GM18907 (cell line): ENCODE measurements at regions not wholly inside any gene's neighbourhood (a gene's known extent, or its start where the extent isn't known, plus 50 kb on each side); places are given as distances from the start of the nearest gene placed in this dataset.

Experiments used
- ATAC-seq: cut with Tn5 transposase; IDR thresholded peaks from one replicate; pipeline ENCODE4 v1.9.1; 2021; ENCODE audit warnings: mild to moderate bottlenecking, moderate library complexity; ENCODE audit not compliant: unreplicated experiment

DNA sequence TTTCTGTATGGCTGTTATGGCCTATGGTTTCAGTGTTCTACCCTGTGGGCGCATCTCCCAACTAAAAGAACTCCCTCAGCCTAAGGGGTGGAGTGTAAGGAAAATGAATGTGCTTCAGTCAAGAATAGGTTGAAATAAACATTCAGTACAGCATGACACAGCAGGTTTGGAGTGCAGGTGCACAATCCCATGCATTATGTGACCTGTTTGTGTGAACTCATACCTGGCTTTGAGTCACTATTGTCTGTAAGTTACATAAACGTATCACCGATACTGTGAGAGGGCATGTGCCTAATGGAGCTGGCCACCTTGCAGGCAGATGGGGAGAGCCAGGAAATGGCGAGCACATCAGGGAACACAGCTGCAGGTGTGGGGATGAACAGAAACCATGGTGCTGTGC lies 216.0 kb downstream of the DSEL start:
- no peak for ATAC-seq

DNA sequence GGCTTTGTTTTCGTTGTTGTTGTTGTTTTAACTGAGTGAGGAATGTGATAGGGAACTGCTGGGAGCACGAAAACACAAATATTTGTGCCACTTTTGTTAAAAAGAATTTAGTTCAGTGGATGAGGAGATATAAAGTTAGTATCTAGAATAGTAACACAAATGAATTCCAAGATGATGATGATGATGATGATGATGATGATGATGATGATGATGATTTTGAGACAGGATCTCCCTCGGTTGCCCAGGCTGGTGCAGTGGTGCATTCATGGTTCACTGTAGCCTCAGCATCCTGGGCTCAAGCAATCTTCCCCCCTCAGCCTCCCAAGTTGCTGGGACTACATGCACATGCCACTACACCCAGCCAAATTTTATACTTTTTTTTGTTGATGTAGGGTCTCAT lies 223.7 kb downstream of the DSEL start:
- no peak for ATAC-seq

DNA sequence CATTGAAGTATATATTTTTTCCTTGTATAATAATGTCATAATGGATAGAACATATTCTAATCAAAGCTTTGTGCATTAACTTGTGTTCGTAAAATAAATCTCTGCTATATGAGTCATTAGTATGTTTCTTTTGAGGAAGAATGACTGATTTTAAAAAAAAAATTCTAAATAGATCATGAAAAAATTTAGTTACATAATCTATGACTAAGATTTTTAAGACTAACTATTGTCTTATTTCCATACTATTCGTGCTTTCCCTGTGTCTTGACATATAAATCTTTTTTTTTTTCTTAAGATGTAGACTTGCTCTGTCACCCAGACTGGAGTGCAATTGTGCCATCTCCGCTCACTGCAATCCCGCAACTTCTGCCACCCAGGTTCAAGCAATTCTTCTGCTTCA lies 226.1 kb downstream of the DSEL start:
- no peak for ATAC-seq

DNA sequence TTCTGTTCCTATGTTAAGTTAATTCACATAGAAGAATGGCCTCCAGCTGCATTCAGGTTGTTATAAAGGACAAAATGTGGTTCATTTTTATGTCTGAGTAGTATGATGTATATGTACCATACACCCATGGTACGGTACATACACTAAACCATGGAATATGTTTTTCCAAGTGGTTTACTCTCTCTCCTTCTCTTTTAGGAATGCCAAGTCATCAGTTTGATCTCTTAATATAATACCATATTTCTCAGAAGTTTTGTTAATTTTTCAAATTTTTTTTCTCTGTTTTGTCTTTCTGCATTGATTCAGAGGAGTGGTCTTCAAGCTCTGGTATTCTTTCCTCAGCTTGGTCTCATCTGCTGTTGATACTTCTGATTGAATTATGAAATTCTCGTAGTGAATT lies 230.9 kb downstream of the DSEL start:
- no peak for ATAC-seq

DNA sequence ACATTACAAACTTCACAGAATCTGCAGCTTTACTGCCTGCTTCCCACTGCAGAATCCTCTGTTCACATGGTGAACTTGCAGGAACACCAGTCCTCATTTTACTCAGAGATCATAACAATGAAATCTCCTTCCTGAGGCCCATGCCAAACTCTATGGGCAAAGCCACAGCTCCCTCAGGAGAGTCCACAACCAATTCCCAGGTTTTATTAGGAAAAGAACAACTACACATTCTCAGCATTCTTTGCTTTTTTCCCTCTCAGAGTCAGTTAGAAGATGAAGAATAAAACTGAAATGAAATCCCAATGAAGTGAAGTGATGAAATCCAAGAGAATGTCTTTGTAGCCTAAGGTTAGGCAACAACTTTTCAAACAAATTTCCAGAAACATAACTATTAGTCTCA lies 233.7 kb downstream of the DSEL start:
- ATAC-seq: no peak

DNA sequence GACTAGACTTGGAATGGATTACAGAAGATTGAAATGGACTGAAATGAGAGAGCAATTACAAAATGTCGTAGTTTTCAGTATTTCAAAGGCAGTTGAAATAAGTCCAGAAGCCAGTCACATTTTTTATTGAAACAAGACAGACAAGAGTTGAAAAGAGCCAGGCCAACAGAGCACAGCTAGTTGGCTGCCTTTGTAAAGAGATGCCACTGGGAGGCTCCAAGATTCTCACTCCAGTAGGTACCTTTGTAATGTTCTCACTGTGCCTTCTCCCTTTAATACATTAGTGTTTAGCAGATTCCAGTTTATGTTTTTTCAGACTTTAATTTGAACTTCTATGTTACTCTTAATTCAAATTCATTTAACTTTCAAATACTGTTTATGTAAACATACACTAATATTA lies 234.8 kb downstream of the DSEL start:
- ATAC-seq: no peak

DNA sequence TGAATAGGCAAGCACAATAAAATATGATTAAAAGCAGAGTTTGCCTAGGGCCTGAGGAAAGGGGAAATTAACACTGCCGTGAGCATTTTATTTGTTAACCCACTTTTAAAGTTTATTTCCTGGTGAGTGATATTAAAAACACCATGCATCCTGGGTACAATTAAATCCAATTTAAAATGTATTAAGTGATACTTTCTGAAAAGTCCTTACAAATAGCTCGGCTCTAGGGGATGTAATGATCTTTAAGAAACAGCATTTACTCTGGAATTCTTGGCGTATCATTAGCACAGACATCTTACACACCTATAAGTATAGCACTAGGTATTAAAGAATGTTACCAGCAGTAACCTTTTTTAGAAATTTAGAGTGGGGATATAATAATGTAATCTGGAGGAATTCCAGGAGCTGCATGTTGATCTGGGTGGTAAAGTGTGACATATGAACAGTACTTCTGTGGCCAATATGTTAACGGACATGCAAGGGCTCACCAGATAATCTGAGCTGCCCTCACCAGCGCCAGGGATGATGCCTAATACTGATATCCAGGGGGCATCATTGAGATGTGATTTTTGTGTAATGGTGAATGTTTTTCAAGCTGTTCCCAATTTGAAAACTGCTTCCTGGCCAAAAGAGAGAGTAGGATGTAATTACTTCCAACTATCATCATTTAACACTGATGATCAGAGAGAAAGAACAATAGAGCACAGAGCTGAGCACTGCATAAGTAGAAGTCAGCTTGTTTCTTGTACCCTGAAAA lies 235.9 kb downstream of the DSEL start:
- ATAC-seq: no peak

DNA sequence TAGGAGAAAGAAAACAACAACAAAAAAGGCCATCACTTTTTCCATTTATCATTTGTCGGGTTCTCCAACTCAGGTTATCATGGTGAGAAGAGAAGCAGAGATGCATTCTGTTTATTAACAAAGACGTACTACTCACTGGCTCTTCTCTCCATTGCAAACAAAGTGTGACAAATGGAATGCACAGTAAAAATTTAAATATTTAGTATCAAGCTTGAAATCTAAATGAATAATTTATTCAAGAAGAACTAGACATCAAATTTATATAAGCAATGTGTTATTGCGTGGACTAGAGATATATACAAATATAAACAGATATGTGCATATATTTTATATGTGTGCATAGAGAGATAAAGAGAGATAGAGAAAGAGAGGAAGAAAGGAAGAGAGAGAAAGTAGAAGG lies 236.5 kb downstream of the DSEL start:
- no peak for ATAC-seq

DNA sequence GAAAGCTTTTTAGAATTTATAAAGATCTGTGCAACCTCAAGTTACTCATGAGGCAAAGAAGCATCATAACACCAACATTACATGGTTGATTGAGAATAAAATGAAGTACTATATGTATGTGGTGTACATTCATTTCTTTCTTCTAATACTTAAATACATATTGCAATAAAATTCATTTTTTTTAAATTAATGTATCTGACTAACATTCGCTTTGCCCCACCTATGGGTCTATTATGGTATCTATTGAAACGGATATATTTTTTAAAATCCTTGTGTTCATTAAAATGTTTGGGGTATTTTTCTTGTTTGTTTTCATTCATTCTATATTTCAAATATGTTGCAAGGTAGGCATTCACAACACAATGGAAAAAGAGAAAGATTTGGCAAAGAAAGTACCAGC lies 237.5 kb downstream of the DSEL start:
- no peak for ATAC-seq

DNA sequence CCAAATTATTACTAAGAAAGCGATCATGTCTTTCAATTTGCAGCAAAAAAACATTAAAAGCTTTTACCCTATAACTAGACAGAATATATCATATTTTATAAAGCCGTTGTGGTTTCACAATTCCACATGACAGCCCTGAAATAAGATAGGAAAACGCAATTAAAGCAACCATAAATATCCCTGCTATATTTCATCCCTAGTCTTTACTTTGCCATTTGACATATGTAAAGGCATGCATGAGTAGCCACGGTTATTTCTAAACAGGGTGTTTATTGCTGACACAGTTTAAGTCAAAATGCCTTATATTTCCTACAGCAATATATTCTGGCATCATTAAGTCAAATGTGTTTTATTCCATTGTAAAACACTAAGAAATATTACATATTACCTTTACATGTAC lies 239.9 kb downstream of the DSEL start:
- ATAC-seq: no peak

DNA sequence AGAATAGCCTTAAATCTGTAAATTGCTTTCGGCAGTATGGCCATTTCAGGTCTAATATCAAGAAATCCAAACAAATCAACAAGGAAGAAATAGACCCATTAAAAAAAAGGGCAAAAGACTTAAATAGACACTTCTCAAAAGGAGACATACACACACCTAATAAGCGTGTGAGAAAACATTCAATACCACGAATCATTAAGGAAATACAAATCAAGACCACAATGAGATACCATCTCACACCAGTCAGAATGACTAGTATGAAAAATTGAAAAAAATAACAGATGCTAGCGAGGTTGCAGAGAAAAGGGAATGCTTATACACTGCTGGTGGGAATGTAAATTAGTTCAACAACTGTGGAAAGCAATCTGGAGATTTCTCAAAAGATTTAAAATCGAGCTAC lies 243.2 kb downstream of the DSEL start:
- ATAC-seq: no peak

DNA sequence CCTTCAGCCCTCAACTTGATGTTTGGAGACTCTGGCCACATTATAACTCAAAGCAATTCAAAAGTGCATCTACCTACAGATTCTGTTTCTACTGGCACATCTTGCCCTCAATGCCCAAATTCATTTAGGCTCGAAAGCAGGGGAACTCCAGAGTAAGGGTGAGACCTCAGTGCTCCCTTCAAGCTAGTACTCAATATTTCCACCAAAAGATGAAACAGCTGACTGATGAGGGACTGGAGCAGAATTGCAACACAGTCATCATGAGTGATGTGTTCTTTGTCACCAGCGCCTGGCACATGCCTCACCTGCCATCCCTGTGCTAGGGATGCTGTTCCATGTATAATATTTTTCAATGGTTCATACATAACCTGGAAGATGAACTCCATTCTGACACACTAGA lies 247.3 kb downstream of the DSEL start:
- no peak for ATAC-seq

DNA sequence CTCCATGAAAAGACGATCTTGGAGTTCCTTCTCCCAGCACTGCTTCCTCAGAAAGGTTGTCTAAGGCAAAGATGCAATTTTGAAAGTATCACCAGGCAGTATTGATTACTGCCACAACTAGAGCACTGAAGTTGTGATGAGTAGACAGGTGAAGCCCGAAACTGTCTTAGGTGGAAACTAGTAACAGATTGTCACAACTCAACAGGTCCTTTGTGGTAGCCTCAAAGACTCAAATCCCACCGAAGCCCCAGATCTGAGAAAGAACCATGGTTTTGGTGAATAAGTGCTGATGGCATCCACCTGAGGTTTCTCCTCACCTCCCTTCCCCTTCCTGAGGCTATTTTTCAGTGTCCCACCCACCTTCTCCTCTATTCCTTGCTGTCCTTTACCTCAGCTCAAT lies 248.0 kb downstream of the DSEL start:
- no peak for ATAC-seq

DNA sequence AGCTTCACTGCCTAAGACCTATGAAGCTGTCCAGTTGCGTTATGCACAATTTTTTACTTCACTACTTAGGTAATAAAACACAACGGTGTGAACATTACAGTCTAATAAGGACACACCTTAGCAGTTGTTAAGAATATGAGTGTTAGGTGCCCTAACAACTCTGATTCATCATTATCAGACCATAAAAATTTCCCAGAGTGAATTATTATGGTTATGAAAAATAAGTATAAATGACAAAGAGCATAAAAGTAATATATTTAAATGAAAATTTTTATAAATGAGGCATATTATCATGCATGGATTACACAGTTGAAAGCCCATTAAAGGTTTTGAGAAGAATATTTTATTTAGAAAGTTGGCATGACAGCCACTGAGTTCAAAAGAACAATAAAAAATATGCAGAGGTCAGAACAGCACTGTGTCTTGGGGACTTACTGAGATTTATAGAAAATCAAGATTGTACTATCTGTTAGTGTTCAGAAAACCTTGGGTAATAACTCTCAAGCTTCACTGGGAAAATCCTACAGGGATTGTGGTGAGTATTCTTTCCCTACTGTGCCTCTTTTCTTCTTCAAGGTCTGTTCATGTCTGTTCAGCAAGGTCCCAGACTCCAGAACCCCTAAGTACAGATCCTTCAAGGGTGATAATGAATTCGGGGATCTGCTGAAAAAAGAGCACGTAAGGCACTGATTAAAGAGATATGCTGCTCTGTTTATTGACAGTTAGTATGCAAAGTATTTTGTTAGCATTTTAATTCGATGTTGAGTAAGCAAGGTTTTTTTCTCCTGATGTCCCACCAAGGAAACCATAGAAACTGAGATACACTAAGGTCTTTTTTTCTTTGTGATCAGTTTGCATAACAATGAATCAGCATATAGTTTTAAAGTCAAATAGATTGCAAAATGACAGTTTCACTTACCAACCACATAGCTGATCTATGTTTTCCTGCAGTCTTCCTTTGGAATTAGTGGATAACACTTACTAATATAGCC lies 250.0 kb downstream of the DSEL start:
- no peak for ATAC-seq

DNA sequence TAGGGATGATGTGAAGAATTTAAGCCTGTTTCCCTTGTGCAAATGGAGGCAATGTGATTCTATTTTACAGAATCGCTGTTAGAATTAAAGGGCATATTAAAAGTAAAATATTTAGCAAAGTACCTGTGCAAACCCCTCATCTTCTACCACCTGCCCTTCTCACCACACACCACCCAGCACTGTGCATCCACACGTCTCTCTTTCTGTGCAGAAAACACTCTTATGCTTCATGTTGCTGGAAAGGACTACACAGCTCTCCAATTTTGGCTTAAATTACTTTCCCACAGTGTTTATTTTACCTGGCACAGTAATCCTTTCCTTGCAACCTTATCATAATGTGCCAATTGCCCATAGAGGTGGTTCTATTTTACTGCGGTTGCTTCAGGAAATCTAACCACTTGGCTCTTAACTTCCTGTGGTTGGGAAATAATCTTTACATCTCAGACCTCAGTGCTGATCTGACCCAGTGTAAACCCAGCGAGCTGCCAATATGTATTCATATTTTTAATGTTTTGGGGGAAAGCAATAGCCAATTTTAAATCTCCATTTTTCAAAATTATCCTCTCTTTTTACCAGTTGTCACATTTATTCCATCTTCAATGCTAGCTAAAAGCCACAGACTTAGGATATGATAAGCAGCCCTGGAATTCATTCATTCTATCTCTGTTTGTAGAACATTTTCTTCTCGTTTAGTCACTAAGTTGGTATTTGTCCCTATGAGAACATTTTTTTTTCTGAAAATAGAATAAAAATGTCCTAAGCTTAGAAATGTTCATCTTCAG lies 250.9 kb downstream of the DSEL start:
- no peak for ATAC-seq

DNA sequence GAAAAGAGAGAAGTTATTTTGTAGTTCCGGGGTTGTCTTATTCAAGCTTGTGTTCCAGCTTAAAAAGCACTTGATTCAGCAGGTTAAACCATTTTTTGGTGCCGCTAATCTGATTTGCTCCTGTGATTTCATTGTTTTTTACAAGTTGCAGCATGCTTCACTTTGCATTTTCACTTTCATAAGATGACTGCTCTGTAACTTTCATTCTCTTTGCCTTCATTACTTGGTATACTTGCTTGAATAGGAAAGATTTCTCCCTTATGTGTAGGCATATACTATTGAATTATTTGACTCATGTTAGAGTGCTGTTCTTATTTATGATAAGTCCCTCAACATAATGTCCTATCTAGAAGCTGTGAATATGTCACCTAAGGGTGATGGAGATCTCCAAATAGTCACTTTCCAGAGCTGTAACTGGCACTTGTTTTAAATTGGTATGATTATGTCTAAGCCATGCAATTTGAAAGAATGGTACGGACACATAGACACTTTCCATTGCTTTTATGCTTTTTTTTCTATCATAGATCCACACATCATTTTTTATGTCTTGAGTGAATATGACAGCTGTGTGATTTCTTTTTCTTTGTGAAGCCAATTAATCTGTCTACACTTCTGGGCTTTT lies 254.5 kb downstream of the DSEL start:
- no peak for ATAC-seq

DNA sequence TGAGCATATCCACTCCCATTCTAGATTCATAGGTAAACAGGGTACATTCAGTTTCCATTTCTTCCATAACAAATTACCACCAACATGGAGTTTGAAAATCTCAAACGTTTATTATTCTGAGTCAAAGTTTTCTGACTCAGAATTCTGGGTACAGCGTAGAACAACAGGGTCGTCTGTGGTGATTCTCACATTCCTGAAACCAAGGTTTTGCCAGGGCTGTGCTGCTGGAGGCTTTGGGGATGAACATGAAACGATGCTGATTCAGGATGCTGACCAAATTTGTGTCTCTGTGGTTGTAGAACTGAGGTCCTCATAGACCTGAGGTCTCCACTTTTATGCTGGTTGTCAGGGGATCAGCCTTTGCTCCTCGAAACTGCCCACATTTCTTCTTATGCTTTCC lies 255.7 kb downstream of the DSEL start:
- no peak for ATAC-seq

DNA sequence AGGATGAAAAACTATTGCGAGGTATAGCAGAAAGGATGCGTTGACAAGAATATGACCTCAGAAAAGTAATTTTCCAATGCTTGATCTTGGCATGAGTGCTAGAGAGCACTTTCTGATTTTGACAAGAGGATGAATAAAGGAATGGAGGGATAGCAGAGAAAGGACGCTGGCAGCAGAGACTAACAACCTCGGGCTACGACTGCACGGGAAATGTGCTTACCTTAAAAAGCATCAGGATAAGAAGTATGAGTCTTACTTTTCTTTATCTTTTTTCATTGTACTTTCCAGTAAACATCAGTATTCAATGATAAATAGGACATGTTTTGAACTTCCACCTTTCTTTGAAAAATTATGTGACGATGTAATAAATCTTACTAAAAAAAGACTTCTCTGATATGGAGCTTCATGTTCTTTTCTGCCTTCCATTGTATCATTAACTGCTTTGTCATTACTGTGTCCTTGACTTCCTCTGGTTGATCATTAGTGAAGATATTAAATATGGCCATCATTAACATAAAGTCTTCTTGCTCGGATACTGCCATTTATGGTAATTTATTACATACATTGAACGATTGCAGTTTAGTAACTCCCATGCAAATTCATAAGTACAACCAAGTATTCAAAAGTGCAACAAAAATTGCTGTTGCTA lies 265.6 kb downstream of the DSEL start:
- no peak for ATAC-seq

DNA sequence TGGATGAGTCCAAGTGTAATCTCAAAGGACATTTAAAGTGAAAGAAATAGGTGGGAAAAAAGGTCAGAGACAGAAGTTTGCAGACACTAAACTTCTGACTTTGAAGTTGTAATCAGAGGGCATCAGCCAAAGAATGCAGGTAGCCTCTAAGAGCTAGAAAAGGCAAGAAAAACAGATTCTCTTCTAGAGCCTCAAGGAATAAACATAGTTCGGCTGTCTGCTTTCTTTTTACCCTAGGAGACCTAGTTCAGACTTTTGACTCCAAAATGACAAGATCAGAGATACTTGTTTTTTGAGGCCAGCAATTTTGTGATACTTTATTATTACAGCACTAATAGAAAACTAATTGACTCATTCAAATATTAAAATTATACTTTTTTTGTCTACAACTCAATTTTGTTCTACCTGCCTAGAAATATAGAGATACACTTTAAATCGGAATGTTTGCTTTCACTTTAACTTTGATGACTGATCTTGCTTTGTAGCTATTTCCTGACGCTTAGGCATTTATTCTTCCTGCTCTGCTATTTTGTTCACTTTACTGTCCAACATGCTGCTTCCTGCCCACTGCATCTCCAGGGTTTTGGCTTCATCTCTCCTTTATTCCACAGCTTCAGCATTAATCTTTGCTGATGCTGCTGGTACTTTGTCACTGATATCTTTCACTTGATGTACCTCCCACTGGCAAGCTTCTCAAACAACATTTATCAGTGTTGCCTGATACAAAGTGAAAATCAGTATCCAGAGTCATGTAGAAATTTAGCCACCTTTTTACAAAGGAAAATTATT lies 272.5 kb downstream of the DSEL start:
- ATAC-seq: peak; percentile 63

DNA sequence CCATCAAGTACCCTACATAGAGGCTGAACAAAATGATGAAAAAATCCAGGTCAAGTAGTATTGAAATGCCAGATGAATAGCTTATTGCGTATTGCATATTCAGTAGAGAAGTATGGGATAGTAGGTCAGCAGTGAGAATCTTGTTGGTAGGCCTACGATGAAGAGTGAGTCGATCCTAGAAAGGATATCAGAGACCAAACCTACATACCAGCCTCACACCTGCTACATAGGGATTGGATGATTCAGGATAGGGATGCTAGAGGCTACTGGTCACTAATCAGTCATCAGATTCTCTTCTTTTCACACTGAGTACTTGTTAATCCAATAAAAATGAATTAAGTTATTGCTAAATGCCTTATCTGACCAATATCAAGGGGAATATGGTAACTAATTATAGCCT lies 274.5 kb downstream of the DSEL start:
- ATAC-seq: no peak
